ENCODE measurements at regions not wholly inside any gene's neighbourhood (a gene's known extent, or its start where the extent isn't known, plus 50 kb on each side); places are given as distances from the start of the nearest gene placed in this dataset.
"Not testable (repeated sequence)": the region's sequence is repeated elsewhere in the genome, so short reads cannot be mapped to it uniquely, and the experiment has no call there.

GRCh38 chr3:8355346-8355745, 146.3 kb upstream of the LMCD1 start:
- DNase-seq (ENCODE audit: low read depth), result no peak

DNA sequence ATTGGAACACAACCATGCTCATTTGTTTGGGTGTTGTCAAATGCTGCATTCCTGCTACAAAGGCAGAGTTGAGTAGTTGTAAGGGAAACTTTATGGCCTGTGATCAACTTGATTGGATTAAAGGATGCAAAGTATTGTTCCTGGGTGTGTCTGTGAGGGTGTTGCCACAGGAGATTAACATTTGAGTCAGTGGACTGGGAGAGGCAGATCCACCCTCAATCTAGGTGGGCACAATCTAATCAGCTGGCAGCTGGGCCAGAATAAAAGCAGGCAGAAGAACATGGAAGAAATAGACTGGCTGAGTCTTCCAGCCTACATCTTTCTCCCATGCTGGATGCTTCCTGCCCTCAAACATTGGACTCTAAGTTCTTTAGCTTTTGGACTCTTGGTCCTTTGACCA, 145.6 kb upstream of the LMCD1 start:
- not testable (repeated sequence) for DNase-seq (ENCODE audit: low read depth)

GRCh38 chr3:8357859-8358258, 143.8 kb upstream of the LMCD1 start:
- no peak for DNase-seq (ENCODE audit: low read depth)

GRCh38 chr3:8359133-8359532, 142.5 kb upstream of the LMCD1 start:
- DNase-seq (ENCODE audit: low read depth), result no peak

DNA sequence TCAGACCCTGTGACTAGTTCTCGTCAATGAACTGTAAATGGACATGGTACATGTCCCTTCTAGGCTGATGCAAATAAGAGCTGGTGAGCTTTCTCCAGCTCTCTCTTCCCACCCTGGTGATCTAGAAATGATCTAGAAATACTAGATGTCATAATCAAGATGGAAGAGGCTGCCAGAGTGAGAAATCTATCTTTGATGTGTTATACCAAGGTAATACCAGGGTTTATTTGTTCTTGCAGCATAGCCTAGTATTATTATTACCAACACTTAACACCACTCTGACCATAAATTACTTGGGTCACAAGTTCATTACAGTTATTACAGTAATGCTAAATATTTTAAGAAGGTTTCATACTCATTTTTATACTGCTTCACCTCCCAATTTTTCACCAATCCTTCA, 138.4 kb upstream of the LMCD1 start:
- DNase-seq (ENCODE audit: low read depth), result no peak

DNA sequence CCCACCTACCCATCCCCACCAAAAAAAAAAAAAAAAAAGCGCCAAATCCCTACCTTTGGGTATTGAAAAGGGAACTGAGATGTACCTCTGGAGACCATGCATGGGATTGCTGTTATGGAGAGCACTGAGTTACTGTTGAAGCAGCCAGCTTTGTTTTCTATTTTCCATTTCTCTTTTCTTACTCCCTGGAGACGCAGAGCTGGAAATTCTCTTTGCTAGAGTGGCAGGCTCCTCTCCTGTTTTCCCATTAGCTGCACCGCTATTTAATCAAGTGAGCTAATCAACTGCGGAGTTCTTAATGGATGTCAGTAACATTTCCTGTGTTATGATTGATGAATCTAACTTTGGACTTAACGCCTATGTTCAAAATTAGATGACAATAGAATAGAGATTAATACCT, 136.1 kb upstream of the LMCD1 start:
- DNase-seq (ENCODE audit: low read depth), result no peak

- no peak for DNase-seq (ENCODE audit: low read depth)
These were observed 135.3 kb upstream of the LMCD1 start for GRCh38 chr3:8366219-8366810.

DNA sequence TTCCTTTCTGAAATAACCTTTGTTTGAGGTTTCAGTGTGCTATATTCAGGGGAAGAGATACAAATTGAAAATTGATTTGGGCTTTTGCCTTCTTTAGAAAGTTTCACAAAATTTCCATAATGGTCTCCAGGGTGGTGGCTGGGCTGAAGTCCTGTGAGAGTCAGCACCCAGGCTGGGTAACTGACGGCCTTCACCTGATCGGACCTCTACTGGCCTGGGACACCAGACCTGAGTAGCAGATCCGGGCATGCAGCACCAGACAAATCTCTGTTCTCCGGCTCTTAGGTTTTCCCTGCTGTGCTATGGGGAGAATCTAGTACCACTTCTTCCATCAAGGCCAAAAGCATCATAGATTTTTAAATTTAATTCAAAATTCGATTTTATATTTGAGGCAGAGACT, 133.0 kb upstream of the LMCD1 start:
- DNase-seq (ENCODE audit: low read depth), result no peak

GRCh38 chr3:8369638-8370037, 132.0 kb upstream of the LMCD1 start:
- no peak for DNase-seq (ENCODE audit: low read depth)

- peak; percentile 58 for DNase-seq (ENCODE audit: low read depth)
These were observed 130.5 kb upstream of the LMCD1 start for GRCh38 chr3:8371085-8371551.

DNA sequence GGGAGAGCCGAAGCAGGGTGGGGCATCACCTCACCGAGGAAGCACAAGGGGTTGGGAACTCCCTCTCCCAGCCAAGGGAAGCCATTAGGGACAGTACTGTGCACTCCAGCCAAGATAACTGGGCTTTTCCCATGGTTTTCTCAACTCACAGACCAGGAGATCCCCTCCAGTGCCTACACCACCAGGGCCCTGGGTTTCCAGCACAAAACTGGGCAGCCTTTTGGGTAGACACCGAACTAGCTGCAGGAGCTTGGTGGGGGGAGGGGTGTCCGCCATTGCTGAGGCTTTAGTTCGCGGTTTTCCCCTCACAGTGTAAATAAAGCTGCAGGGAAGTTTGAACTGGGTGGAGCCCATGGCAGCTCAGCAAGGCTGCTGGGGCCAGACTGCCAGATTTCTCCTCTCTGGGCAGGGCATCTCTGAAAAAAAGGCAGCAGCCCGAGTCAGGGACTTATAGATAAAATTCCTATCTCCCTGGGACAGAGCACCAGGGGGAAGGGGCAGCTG, 129.6 kb upstream of the LMCD1 start:
- DNase-seq (ENCODE audit: low read depth), result no peak

DNA sequence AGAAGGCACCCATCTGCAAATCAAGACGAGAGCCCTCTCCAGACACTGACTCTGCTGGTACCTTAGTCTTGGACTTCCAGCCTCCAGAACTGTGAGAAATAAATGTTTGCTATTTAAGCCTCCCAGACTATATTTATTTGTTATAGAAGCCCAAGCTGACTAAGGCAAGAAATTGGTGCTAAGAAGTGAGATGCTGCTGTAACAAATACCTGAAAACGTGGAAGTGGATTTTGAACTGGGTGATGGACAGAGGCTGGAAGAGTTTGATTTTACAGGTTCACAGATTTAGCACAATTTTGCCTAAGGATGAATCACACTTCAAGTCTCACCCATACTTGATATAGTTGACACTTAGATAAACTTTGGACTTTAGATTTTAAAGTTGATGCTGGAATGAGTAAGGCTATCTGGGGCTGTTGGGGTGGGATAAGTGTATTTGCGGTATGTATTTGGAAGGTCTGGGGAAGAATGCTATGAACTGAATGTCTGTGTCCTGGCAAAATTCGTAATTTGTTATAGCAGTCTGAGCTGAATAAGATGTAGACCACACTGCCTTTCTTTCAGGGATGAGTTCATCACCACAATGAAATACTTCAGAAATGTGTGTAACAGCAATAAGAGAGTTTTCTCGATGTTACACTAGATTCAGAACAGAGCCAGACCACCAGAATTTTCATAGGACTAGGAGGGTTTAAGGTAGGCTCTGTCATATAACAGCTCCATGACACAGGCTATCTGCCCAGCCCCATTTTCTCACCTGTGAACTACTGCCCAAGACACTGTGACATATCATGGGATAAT, 120.5 kb upstream of the LMCD1 start:
- no peak for DNase-seq (ENCODE audit: low read depth)

GRCh38 chr3:8385848-8386620, 115.6 kb upstream of the LMCD1 start:
- peak; percentile 22 for DNase-seq (ENCODE audit: low read depth)

GRCh38 chr3:8387571-8387970, 114.1 kb upstream of the LMCD1 start:
- no peak for DNase-seq (ENCODE audit: low read depth)

DNA sequence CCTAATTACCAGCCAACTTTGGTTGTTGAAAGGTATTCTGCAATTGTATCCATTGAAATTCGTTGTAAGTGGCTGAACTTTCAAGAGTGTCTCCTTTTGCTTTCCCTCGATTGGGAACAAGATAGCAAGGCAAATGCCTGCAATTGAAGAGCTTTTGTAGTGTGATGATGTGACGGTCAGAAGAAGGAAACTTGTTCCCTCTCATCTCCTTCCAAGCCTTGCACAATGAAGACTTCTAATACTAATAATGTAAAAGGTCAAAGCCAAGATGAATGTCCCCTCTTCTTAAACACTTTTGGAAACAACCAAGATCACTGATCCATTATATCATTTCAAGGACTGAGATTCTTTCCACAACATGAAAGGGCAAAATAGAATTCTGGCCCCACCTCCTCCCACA, 101.9 kb upstream of the LMCD1 start:
- no peak for DNase-seq (ENCODE audit: low read depth)

DNA sequence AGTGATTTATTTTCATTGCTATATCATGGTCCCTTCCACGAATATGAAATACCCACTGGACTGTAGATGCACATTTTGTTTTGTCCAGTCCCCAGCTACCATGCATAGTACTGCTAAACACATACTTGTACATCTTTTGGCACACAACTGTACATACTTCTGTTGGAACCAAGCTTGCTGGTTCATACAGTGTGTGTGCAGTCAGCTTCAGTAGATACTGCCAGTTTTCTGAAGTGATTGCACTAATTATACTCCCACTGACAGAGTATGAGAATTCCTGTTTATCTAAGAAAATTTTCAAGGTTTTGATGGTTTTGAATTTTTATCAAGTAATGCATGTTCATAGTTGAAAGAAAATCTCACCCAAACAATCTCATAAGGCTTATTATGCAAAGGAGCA, 100.7 kb upstream of the LMCD1 start:
- DNase-seq (ENCODE audit: low read depth), result no peak

GRCh38 chr3:8403996-8404395, 97.6 kb upstream of the LMCD1 start:
- no peak for DNase-seq (ENCODE audit: low read depth)

DNA sequence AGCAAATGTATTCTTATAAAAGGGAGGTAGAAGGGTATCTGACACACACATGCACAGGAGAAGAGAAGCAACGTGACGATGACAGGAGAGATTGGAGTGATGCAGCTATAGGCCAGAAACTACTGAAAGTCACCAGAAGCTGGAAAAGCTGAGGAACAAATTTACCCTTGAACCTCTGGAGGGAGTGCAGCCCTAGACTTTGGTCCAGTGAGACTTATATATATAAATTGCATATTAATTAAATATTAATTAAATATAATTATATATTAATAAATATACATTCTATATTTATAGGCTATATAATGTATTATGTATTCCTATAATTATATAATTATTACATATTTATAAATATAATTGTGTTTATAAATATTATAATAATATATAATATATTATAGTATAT, 96.5 kb upstream of the LMCD1 start:
- DNase-seq (ENCODE audit: low read depth), result no peak

GRCh38 chr3:8406479-8406878, 95.1 kb upstream of the LMCD1 start:
- no peak for DNase-seq (ENCODE audit: low read depth)

- DNase-seq (ENCODE audit: low read depth), result no peak
These were observed 88.2 kb upstream of the LMCD1 start for GRCh38 chr3:8413337-8413926.

GRCh38 chr3:8416965-8417364, 84.7 kb upstream of the LMCD1 start:
- DNase-seq (ENCODE audit: low read depth), result peak; percentile 7

- DNase-seq (ENCODE audit: low read depth), result no peak
These were observed 81.0 kb upstream of the LMCD1 start for GRCh38 chr3:8420612-8421011.

Measured in M059J (cell line).